CD4-positive, alpha-beta T cell (primary cell): ENCODE measurements at regions not wholly inside any gene's neighbourhood (a gene's known extent, or its start where the extent isn't known, plus 50 kb on each side); places are given as distances from the start of the nearest gene placed in this dataset.

Source experiments
- ATAC-seq: fragments of 200-7000 bp; cut with Tn5 transposase; one replicate; pipeline ENCODE4 v1.10.0; 2022; ENCODE audit warnings: mild to moderate bottlenecking; ENCODE audit not compliant: poor library complexity
- CTCF ChIA-PET: fragments of 350-600 bp; sonication (Branson Sonifier 250); formaldehyde crosslinking; loops from one replicate; lab custom pipeline; 2021; ENCODE audit warnings: antibody characterized with exemption, inconsistent platforms; lab: Charles Lee
- POLR2A ChIA-PET: fragments of 350-600 bp; sonication (Branson Sonifier 250); formaldehyde crosslinking; loops from one replicate; lab custom pipeline; 2021; ENCODE audit warnings: antibody characterized with exemption, inconsistent platforms; lab: Charles Lee
- DNase-seq, 14 experiments: peaks; one replicate each; pipeline ENCODE4 v3.0.0-alpha.2; 2013 to 2020; ENCODE audit warnings: mixed read lengths in 2 of 14
- H3K27ac ChIP-seq, 2 donors: one replicate each; pipeline versions ENCODE4 v1.5.1 to v1.7.0; 2013; ENCODE audit warnings: low read length in 2 of 2, low read depth in 1 of 2, mild to moderate bottlenecking in 1 of 2
- H3K27me3 ChIP-seq, 2 experiments: 1 replicate in 1 of 2; 2 replicates in 1 of 2; pipeline versions ENCODE4 v1.6.1 to v1.7.0; 2013; ENCODE audit warnings: low read length in 2 of 2, control low read depth in 1 of 2, mild to moderate bottlenecking in 1 of 2, moderate library complexity in 1 of 2; ENCODE audit not compliant: insufficient read depth in 2 of 2, control insufficient read depth in 1 of 2
- H3K36me3 ChIP-seq: one replicate; pipeline ENCODE4 v1.6.1; 2013; ENCODE audit warnings: low read length, control low read depth; ENCODE audit not compliant: insufficient read depth
- H3K4me1 ChIP-seq: one replicate; pipeline ENCODE4 v1.6.1; 2013; ENCODE audit warnings: low read length, control low read depth; ENCODE audit not compliant: insufficient read depth
- H3K4me3 ChIP-seq: one replicate; pipeline ENCODE4 v1.5.1; 2013; ENCODE audit warnings: mild to moderate bottlenecking, low read length, moderate library complexity
- H3K9me3 ChIP-seq, 2 experiments: 1 replicate in 1 of 2; 2 replicates in 1 of 2; pipeline versions ENCODE4 v1.6.1 to v1.7.0; 2013; ENCODE audit warnings: low read length in 2 of 2, mild to moderate bottlenecking in 2 of 2, control low read depth in 1 of 2, moderate library complexity in 1 of 2; ENCODE audit not compliant: control insufficient read depth in 1 of 2, insufficient read depth in 1 of 2
- H3K27ac Mint-ChIP-seq: one replicate; pipeline ENCODE4 v1.8.0; 2020; ENCODE audit warnings: mixed read lengths
- H3K27me3 Mint-ChIP-seq: one replicate; pipeline ENCODE4 v1.8.0; 2021; ENCODE audit warnings: mixed read lengths
- H3K36me3 Mint-ChIP-seq: one replicate; pipeline ENCODE4 v1.8.0; 2021; ENCODE audit warnings: low read depth, mixed read lengths
- H3K4me1 Mint-ChIP-seq: one replicate; pipeline ENCODE4 v1.8.0; 2021; ENCODE audit warnings: low read depth, mixed read lengths
- H3K4me3 Mint-ChIP-seq: one replicate; pipeline ENCODE4 v1.8.0; 2020; ENCODE audit warnings: mild to moderate bottlenecking, mixed read lengths
- H3K9me3 Mint-ChIP-seq: one replicate; pipeline ENCODE4 v1.8.0; 2020; ENCODE audit warnings: mixed read lengths
- intact Hi-C, 2 experiments: fragments of 100-400 bp; cut with DNase I in 1 of 2; cut with micrococcal nuclease in 1 of 2; formaldehyde crosslinking; loops; one replicate each; pipeline versions ENCODE4 v1.15.1 to v1.9.0; 2023 to 2025; cut with DNase I, micrococcal nuclease
- TF ChIP-seq, protein P1 (sequence below): fragments of 200-600 bp; IDR thresholded peaks from one replicate; pipeline ENCODE4 v1.8.0; 2022; ENCODE audit warnings: antibody characterized with exemption, mild to moderate bottlenecking

GRCh38 chr6:153787341-153787606, 251.8 kb upstream of the OPRM1 start:
- Histone ChIP-seq H3K9me3 (peaks cover 0 to 8% of the 10 kb centered on the region in 2 experiments), H3K27ac (no peak overlapping the region), H3K4me1 (no peaks in the 10 kb centered on the region), H3K4me3 (no peak overlapping the region), H3K27me3 (no peaks in the 10 kb centered on the region), H3K36me3 (no peaks in the 10 kb centered on the region)
- POLR2A ChIA-PET: no interaction called here
- ATAC-seq: no peak
- Mint-ChIP-seq H3K27me3 (no peaks in the 10 kb centered on the region), H3K36me3 (no peaks in the 10 kb centered on the region), H3K27ac (no peak overlapping the region), H3K9me3 (no peaks in the 10 kb centered on the region), H3K4me1 (no peaks in the 10 kb centered on the region), H3K4me3 (no peak overlapping the region)
- TF ChIP-seq, protein P1, sequence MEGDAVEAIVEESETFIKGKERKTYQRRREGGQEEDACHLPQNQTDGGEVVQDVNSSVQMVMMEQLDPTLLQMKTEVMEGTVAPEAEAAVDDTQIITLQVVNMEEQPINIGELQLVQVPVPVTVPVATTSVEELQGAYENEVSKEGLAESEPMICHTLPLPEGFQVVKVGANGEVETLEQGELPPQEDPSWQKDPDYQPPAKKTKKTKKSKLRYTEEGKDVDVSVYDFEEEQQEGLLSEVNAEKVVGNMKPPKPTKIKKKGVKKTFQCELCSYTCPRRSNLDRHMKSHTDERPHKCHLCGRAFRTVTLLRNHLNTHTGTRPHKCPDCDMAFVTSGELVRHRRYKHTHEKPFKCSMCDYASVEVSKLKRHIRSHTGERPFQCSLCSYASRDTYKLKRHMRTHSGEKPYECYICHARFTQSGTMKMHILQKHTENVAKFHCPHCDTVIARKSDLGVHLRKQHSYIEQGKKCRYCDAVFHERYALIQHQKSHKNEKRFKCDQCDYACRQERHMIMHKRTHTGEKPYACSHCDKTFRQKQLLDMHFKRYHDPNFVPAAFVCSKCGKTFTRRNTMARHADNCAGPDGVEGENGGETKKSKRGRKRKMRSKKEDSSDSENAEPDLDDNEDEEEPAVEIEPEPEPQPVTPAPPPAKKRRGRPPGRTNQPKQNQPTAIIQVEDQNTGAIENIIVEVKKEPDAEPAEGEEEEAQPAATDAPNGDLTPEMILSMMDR: no peak
- intact Hi-C loops: no loop called here
- CTCF ChIA-PET: no interaction called here
- no peak for DNase-seq

GRCh38 chr6:153781306-153781705, 257.7 kb upstream of the OPRM1 start:
- no peak overlapping the region for H3K27ac Mint-ChIP-seq
- H3K27ac ChIP-seq: no peak overlapping the region

DNA sequence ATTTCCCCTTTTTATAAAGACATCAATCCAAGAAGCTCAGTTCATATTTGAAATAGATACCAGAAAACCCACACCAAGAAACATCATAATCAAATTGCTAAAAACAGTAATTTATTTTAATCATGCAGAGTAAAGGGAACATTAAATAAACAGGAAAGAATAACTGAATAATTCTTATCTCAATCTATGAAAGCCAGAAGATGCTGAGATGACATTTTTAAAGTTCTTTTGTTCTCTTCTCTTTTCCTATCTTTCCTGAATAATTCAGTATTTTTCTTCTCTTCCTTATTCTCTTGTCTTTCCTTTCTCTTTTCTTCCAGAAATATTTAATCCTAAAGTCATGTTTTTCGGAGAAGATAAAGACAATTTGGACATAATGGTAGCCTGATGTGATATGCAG, 259.0 kb upstream of the OPRM1 start:
- H3K9me3 Mint-ChIP-seq: peaks cover 5% of the 10 kb centered on the region
- no peaks in the 10 kb centered on the region for H3K36me3 Mint-ChIP-seq
- no peak for ATAC-seq
- intact Hi-C loops: no loop called here
- POLR2A ChIA-PET: no interaction called here
- H3K27me3 ChIP-seq: no peaks in the 10 kb centered on the region
- H3K36me3 ChIP-seq: no peaks in the 10 kb centered on the region
- DNase-seq: no peak
- CTCF ChIA-PET: no interaction called here
- no peaks in the 10 kb centered on the region for H3K9me3 ChIP-seq
- H3K27ac ChIP-seq: no peak overlapping the region
- H3K27ac Mint-ChIP-seq: no peak overlapping the region
- no peaks in the 10 kb centered on the region for H3K4me1 Mint-ChIP-seq
- H3K4me3 Mint-ChIP-seq: no peak overlapping the region
- H3K27me3 Mint-ChIP-seq: no peaks in the 10 kb centered on the region
- H3K4me1 ChIP-seq: no peaks in the 10 kb centered on the region
- no peak overlapping the region for H3K4me3 ChIP-seq
- TF ChIP-seq, protein P1: no peak

More at GRCh38 chr6:153781306-153781705, 257.7 kb upstream of the OPRM1 start:
- H3K4me3 ChIP-seq: no peak overlapping the region
- ChIA-PET CTCF (no interaction called here), POLR2A (no interaction called here)
- no peaks in the 10 kb centered on the region for H3K36me3 ChIP-seq
- intact Hi-C loops: no loop called here
- TF ChIP-seq, protein P1: no peak
- no peaks in the 10 kb centered on the region for H3K9me3 ChIP-seq
- Mint-ChIP-seq H3K9me3 (peaks cover 5% of the 10 kb centered on the region), H3K4me1 (no peaks in the 10 kb centered on the region), H3K36me3 (no peaks in the 10 kb centered on the region), H3K4me3 (no peak overlapping the region), H3K27me3 (no peaks in the 10 kb centered on the region)
- DNase-seq (no peak), ATAC-seq (no peak)
- no peaks in the 10 kb centered on the region for H3K4me1 ChIP-seq
- H3K27me3 ChIP-seq: no peaks in the 10 kb centered on the region
